SU-DHL-6 (cell line): ENCODE measurements at regions not wholly inside any gene's neighbourhood (a gene's known extent, or its start where the extent isn't known, plus 50 kb on each side); places are given as distances from the start of the nearest gene placed in this dataset.

ENCODE experiments used
- H2AFZ ChIP-seq: fragments of 200-600 bp; sonication (generic); 2 replicates; pipeline ENCODE4 v1.6.1; 2014; ENCODE audit warnings: low read depth, mild to moderate bottlenecking, moderate library complexity, mixed read lengths, antibody characterized with exemption, low read length; ENCODE audit not compliant: severe bottlenecking
- H3F3A ChIP-seq: fragments of 200-600 bp; shearing (Covaris generic); 2 replicates; pipeline ENCODE4 v1.6.0; 2016; ENCODE audit warnings: antibody characterized with exemption, mild to moderate bottlenecking; ENCODE audit not compliant: insufficient read depth
- H3K27ac ChIP-seq: fragments of 200-600 bp; sonication (generic); 2 replicates; pipeline ENCODE4 v1.5.1; 2016; ENCODE audit warnings: low read depth, mild to moderate bottlenecking, low read length, moderate library complexity, mixed read lengths
- H3K27me3 ChIP-seq: fragments of 200-600 bp; sonication (generic), shearing (Covaris generic); 2 replicates; pipeline ENCODE4 v1.6.0; 2014; ENCODE audit warnings: mild to moderate bottlenecking, low read length
- H3K36me3 ChIP-seq: fragments of 200-600 bp; sonication (generic); 2 replicates; pipeline ENCODE4 v1.6.1; 2014; ENCODE audit warnings: mild to moderate bottlenecking, low read length, mixed read lengths
- H3K4me2 ChIP-seq: fragments of 300-600, 200-600 bp; shearing (Covaris generic), sonication (generic); 2 replicates; pipeline ENCODE4 v1.6.0; 2014; ENCODE audit warnings: low read length, low read depth, mild to moderate bottlenecking; ENCODE audit not compliant: poor library complexity, severe bottlenecking
- H3K4me3 ChIP-seq: fragments of 200-600 bp; sonication (generic); 2 replicates; pipeline ENCODE4 v1.5.1; 2014; ENCODE audit warnings: antibody characterized with exemption, low read length, mild to moderate bottlenecking, mixed read lengths; ENCODE audit not compliant: insufficient read depth, poor library complexity, severe bottlenecking
- H3K79me2 ChIP-seq: fragments of 200-600 bp; sonication (generic); 2 replicates; pipeline ENCODE4 v1.6.1; 2014; ENCODE audit warnings: mild to moderate bottlenecking, low read length, moderate library complexity; ENCODE audit not compliant: insufficient read depth
- H3K9ac ChIP-seq: fragments of 200-600 bp; sonication (generic); 2 replicates; pipeline ENCODE4 v1.7.0; 2014; ENCODE audit warnings: mild to moderate bottlenecking, low read length
- H3K9me2 ChIP-seq: fragments of 200-600 bp; sonication (generic); replicated peaks from 2 replicates; pipeline ENCODE4 v1.6.1; 2014; ENCODE audit warnings: low read length; ENCODE audit not compliant: insufficient read depth
- H3K9me3 ChIP-seq: fragments of 200-600 bp; sonication (generic); 2 replicates; pipeline ENCODE4 v1.6.1; 2014; ENCODE audit warnings: low read length, mixed read lengths; ENCODE audit not compliant: insufficient read depth
- H4K20me1 ChIP-seq: fragments of 200-600 bp; sonication (generic); 2 replicates; pipeline ENCODE4 v1.6.1; 2014; ENCODE audit warnings: low read depth, mild to moderate bottlenecking, antibody characterized with exemption, low read length, moderate library complexity, mixed read lengths
- CTCF ChIP-seq: fragments of 200-600 bp; sonication (generic); IDR thresholded peaks from one replicate; pipeline ENCODE4 v1.5.1; 2017; ENCODE audit warnings: antibody characterized with exemption, mild to moderate bottlenecking, low read length, moderate library complexity; ENCODE audit not compliant: insufficient read depth, poor library complexity, severe bottlenecking
- EZH2phosphoT487 ChIP-seq: fragments of 200-600 bp; sonication (generic), shearing (Covaris generic); conservative IDR thresholded peaks from 2 replicates; pipeline ENCODE4 v1.6.1; 2018; ENCODE audit warnings: mild to moderate bottlenecking, antibody characterized with exemption, low read length, moderate library complexity, mixed read lengths

DNA sequence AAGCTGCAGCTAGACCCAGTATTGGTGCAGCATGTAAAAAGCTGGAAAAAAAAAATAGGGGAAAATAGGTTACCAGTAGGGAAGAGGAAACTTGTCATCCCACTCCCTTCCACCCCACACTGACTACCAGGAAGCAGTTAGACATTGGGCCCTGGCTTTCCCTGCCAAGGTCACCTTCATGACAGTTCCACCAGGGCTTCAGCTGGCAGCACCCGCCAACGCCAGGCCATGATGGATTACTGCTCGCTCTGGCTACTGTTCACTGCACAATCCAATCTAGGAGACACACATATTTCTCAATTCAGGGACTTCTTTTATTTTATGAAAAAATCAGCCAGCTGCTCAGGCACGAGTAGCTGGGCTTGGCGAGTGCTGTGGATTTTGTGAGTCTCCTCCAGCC, 127.7 kb downstream of the DMRTA2 start:
- Histone ChIP-seq H4K20me1 (no peaks in the 10 kb centered on the region), H3K9me3 (no peaks in the 10 kb centered on the region), H3K4me2 (no peak overlapping the region), H3K79me2 (no peaks in the 10 kb centered on the region), H2AFZ (no peak overlapping the region), H3F3A (no peaks in the 10 kb centered on the region), H3K27me3 (no peaks in the 10 kb centered on the region), H3K9ac (no peak overlapping the region), H3K4me3 (no peak overlapping the region), H3K36me3 (no peaks in the 10 kb centered on the region), H3K9me2 (no peaks in the 10 kb centered on the region), H3K27ac (no peak overlapping the region)
- no peak for TF ChIP-seq EZH2phosphoT487
- TF ChIP-seq CTCF = no peak

GRCh38 chr1:50292276-50292675, 131.0 kb downstream of the DMRTA2 start:
- Histone ChIP-seq H3K9ac (no peak overlapping the region), H3K4me2 (no peak overlapping the region), H3K27me3 (no peaks in the 10 kb centered on the region), H3K79me2 (no peaks in the 10 kb centered on the region), H3K9me2 (no peaks in the 10 kb centered on the region), H2AFZ (no peak overlapping the region), H3K27ac (no peak overlapping the region), H3K9me3 (no peaks in the 10 kb centered on the region), H4K20me1 (no peaks in the 10 kb centered on the region), H3K36me3 (no peaks in the 10 kb centered on the region), H3K4me3 (no peak overlapping the region), H3F3A (no peaks in the 10 kb centered on the region)
- TF ChIP-seq CTCF = no peak
- TF ChIP-seq EZH2phosphoT487 = no peak

DNA sequence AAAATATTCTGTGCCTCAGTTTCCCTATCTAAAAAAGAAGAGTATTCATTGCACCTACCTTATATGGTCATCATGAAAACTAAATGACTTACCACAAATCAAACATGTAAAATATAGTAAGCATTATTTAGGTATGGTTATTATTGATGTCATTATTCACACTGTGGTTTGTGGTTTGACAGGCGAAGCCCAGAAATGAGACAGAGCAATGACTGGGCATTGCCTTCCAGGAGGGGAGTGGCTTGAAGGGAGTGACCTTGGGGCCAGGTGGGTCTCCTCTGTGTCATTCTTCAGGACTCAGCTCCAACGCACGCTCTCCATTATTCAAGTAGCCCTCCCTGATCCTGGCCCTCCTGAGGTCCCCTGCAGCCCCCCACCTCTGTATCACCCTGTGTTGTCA, 133.7 kb downstream of the DMRTA2 start:
- no peaks in the 10 kb centered on the region for H4K20me1 ChIP-seq
- TF ChIP-seq CTCF (no peak), EZH2phosphoT487 (no peak)
- no peak overlapping the region for H3K4me2 ChIP-seq
- H3K79me2 ChIP-seq = no peaks in the 10 kb centered on the region
- no peak overlapping the region for H3K9ac ChIP-seq
- H3K36me3 ChIP-seq = no peaks in the 10 kb centered on the region
- H3F3A ChIP-seq = no peaks in the 10 kb centered on the region
- H3K9me2 ChIP-seq = no peaks in the 10 kb centered on the region
- H3K9me3 ChIP-seq = no peaks in the 10 kb centered on the region
- H3K4me3 ChIP-seq = no peak overlapping the region
- no peak overlapping the region for H2AFZ ChIP-seq
- H3K27me3 ChIP-seq = no peaks in the 10 kb centered on the region
- no peak overlapping the region for H3K27ac ChIP-seq

DNA sequence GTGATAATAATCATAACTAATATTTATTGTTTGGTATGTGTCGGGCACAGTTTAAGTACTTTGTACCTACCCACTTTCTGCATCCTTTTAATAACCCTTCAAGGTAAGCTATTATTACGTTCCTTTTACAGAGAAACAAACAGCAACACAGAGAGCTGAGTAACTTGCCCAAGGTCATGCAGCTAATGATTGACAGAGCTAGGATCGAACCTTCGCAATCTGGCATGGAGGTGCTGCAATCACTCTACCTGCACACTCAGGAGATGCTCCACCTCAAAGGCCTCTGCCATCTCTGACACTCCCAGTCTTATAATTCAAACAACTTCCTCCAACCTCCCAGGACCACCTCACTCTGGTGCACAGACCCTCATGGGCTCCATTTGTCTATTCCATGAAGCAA, 137.2 kb downstream of the DMRTA2 start:
- TF ChIP-seq EZH2phosphoT487 (no peak), CTCF (no peak)
- Histone ChIP-seq H3K9ac (no peak overlapping the region), H3F3A (no peaks in the 10 kb centered on the region), H3K9me2 (no peaks in the 10 kb centered on the region), H4K20me1 (no peaks in the 10 kb centered on the region), H3K36me3 (no peaks in the 10 kb centered on the region), H3K27me3 (no peaks in the 10 kb centered on the region), H3K27ac (no peak overlapping the region), H3K9me3 (no peaks in the 10 kb centered on the region), H3K4me2 (no peak overlapping the region), H2AFZ (no peak overlapping the region), H3K79me2 (no peaks in the 10 kb centered on the region), H3K4me3 (no peak overlapping the region)
